ENCODE measurements at regions not wholly inside any gene's neighbourhood (a gene's known extent, or its start where the extent isn't known, plus 50 kb on each side); places are given as distances from the start of the nearest gene placed in this dataset.

GRCh38 chr1:65581119-65581518, 160.7 kb downstream of the LEPR start:
- TF ChIP-seq EZH2phosphoT487 (IDR thresholded peaks at IDR 0.05; ENCODE audit: low read depth, severe bottlenecking, unreplicated experiment), result no peak
- TF ChIP-seq, protein P1, sequence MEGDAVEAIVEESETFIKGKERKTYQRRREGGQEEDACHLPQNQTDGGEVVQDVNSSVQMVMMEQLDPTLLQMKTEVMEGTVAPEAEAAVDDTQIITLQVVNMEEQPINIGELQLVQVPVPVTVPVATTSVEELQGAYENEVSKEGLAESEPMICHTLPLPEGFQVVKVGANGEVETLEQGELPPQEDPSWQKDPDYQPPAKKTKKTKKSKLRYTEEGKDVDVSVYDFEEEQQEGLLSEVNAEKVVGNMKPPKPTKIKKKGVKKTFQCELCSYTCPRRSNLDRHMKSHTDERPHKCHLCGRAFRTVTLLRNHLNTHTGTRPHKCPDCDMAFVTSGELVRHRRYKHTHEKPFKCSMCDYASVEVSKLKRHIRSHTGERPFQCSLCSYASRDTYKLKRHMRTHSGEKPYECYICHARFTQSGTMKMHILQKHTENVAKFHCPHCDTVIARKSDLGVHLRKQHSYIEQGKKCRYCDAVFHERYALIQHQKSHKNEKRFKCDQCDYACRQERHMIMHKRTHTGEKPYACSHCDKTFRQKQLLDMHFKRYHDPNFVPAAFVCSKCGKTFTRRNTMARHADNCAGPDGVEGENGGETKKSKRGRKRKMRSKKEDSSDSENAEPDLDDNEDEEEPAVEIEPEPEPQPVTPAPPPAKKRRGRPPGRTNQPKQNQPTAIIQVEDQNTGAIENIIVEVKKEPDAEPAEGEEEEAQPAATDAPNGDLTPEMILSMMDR (IDR thresholded peaks at IDR 0.05; ENCODE audit: poor library complexity), result peak; percentile 17
- Histone ChIP-seq H3K27ac (no peak overlapping the region), H3K4me1 (ENCODE audit: insufficient read depth) (no peaks in the 10 kb centered on the region), H4K20me1 (ENCODE audit: insufficient read depth, poor library complexity, severe bottlenecking) (no peaks in the 10 kb centered on the region), H3K36me3 (replicated peaks; ENCODE audit: insufficient read depth, low read depth) (no peaks in the 10 kb centered on the region), H3K4me3 (no peak overlapping the region), H3K9me2 (replicated peaks; ENCODE audit: insufficient read depth) (no peaks in the 10 kb centered on the region), H3K4me2 (no peak overlapping the region), H3K9me3 (ENCODE audit: low read depth) (no peaks in the 10 kb centered on the region), H2AFZ (no peak overlapping the region), H3K79me2 (no peaks in the 10 kb centered on the region), H3K27me3 (no peaks in the 10 kb centered on the region)
- WGBS (ENCODE audit: low lambda C conversion rate, missing lambda C conversion rate), result 68% methylated on average over 2 of the region's 2 CpGs
- no peak for DNase-seq (ENCODE audit: low spot score)

DNA sequence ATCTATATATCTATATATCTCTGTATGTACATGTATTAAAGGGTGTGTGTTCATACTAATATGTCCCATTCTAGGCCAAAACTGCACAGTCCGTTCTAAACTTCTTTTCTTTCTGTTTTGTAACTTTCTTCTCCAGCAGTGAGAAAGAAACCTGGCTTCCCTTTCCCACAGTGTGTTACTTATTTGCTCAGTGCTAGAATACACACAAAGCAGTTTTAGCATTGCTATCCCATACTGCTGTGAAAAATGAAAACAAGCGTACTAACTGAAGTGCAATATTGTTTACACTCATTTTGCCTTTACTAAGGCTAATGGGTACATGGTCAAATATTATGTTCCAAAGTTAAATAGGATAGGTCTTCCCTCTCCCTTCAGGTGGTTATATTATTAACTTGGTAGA, 163.9 kb downstream of the LEPR start:
- Histone ChIP-seq H3K36me3 (replicated peaks; ENCODE audit: insufficient read depth, low read depth) (no peaks in the 10 kb centered on the region), H3K4me1 (ENCODE audit: insufficient read depth) (no peaks in the 10 kb centered on the region), H3K9me3 (ENCODE audit: low read depth) (no peaks in the 10 kb centered on the region), H2AFZ (no peak overlapping the region), H3K27me3 (no peaks in the 10 kb centered on the region), H3K4me2 (no peak overlapping the region), H3K79me2 (no peaks in the 10 kb centered on the region), H3K27ac (no peak overlapping the region), H4K20me1 (ENCODE audit: insufficient read depth, poor library complexity, severe bottlenecking) (no peaks in the 10 kb centered on the region), H3K4me3 (no peak overlapping the region), H3K9me2 (replicated peaks; ENCODE audit: insufficient read depth) (no peaks in the 10 kb centered on the region)
- TF ChIP-seq EZH2phosphoT487 (IDR thresholded peaks at IDR 0.05; ENCODE audit: low read depth, severe bottlenecking, unreplicated experiment) (no peak), EZH2 (IDR thresholded peaks at IDR 0.05; ENCODE audit: borderline replicate concordance) (no peak)
- TF ChIP-seq, protein P1 (IDR thresholded peaks at IDR 0.05; ENCODE audit: poor library complexity), result no peak
- WGBS (ENCODE audit: low lambda C conversion rate, missing lambda C conversion rate), result 78% methylated on average over 2 of the region's 2 CpGs
- DNase-seq (ENCODE audit: low spot score), result no peak

DNA sequence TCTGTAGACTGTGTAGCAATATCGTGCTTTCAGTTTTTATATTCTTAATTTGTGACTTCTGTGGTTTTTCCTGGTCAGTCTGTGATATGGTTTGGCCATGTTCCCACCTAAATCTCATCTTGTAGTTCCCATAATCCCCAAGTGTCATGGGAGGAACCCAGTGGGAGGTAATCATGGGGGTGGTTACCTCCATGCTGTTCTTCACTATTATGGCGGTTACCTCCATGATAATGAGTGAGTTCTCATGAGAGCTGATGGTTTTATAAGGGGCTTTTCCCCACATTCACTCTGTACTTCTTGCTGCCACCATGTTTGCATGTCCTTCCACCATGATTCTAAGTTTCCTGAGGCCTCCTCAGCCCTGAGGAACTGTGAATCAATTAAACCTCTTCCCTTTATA, 169.8 kb downstream of the LEPR start:
- WGBS (ENCODE audit: low lambda C conversion rate, missing lambda C conversion rate), result 94% methylated on average over 2 of the region's 2 CpGs
- no peaks in the 10 kb centered on the region for H3K9me3 ChIP-seq (ENCODE audit: low read depth)

More for the DNA sequence above, 169.8 kb downstream of the LEPR start:
- DNase-seq (ENCODE audit: low spot score), result no peak
- Histone ChIP-seq H3K9me2 (replicated peaks; ENCODE audit: insufficient read depth) (no peaks in the 10 kb centered on the region), H3K4me2 (no peak overlapping the region), H3K27ac (no peak overlapping the region), H3K36me3 (replicated peaks; ENCODE audit: insufficient read depth, low read depth) (no peaks in the 10 kb centered on the region), H3K4me1 (ENCODE audit: insufficient read depth) (no peaks in the 10 kb centered on the region), H3K79me2 (no peaks in the 10 kb centered on the region), H4K20me1 (ENCODE audit: insufficient read depth, poor library complexity, severe bottlenecking) (no peaks in the 10 kb centered on the region), H3K27me3 (no peaks in the 10 kb centered on the region), H3K4me3 (no peak overlapping the region), H2AFZ (no peak overlapping the region)
- TF ChIP-seq EZH2phosphoT487 (IDR thresholded peaks at IDR 0.05; ENCODE audit: low read depth, severe bottlenecking, unreplicated experiment) (no peak), EZH2 (IDR thresholded peaks at IDR 0.05; ENCODE audit: borderline replicate concordance) (no peak)
- TF ChIP-seq, protein P1 (IDR thresholded peaks at IDR 0.05; ENCODE audit: poor library complexity), result no peak

All from hepatocyte (in vitro differentiated cells).